SU-DHL-6 (cell line): ENCODE measurements at regions not wholly inside any gene's neighbourhood (a gene's known extent, or its start where the extent isn't known, plus 50 kb on each side); places are given as distances from the start of the nearest gene placed in this dataset.
"Not testable (repeated sequence)": the region's sequence is repeated elsewhere in the genome, so short reads cannot be mapped to it uniquely, and the experiment has no call there.

Experiments used
- H2AFZ ChIP-seq: fragments of 200-600 bp; sonication (generic); 2 replicates; pipeline ENCODE4 v1.6.1; 2014; ENCODE audit warnings: low read depth, mild to moderate bottlenecking, moderate library complexity, mixed read lengths, antibody characterized with exemption, low read length; ENCODE audit not compliant: severe bottlenecking
- H3F3A ChIP-seq: fragments of 200-600 bp; shearing (Covaris generic); 2 replicates; pipeline ENCODE4 v1.6.0; 2016; ENCODE audit warnings: antibody characterized with exemption, mild to moderate bottlenecking; ENCODE audit not compliant: insufficient read depth
- H3K27ac ChIP-seq: fragments of 200-600 bp; sonication (generic); 2 replicates; pipeline ENCODE4 v1.5.1; 2016; ENCODE audit warnings: low read depth, mild to moderate bottlenecking, low read length, moderate library complexity, mixed read lengths
- H3K27me3 ChIP-seq: fragments of 200-600 bp; sonication (generic), shearing (Covaris generic); 2 replicates; pipeline ENCODE4 v1.6.0; 2014; ENCODE audit warnings: mild to moderate bottlenecking, low read length
- H3K36me3 ChIP-seq: fragments of 200-600 bp; sonication (generic); 2 replicates; pipeline ENCODE4 v1.6.1; 2014; ENCODE audit warnings: mild to moderate bottlenecking, low read length, mixed read lengths
- H3K4me2 ChIP-seq: fragments of 300-600, 200-600 bp; shearing (Covaris generic), sonication (generic); 2 replicates; pipeline ENCODE4 v1.6.0; 2014; ENCODE audit warnings: low read length, low read depth, mild to moderate bottlenecking; ENCODE audit not compliant: poor library complexity, severe bottlenecking
- H3K4me3 ChIP-seq: fragments of 200-600 bp; sonication (generic); 2 replicates; pipeline ENCODE4 v1.5.1; 2014; ENCODE audit warnings: antibody characterized with exemption, low read length, mild to moderate bottlenecking, mixed read lengths; ENCODE audit not compliant: insufficient read depth, poor library complexity, severe bottlenecking
- H3K79me2 ChIP-seq: fragments of 200-600 bp; sonication (generic); 2 replicates; pipeline ENCODE4 v1.6.1; 2014; ENCODE audit warnings: mild to moderate bottlenecking, low read length, moderate library complexity; ENCODE audit not compliant: insufficient read depth
- H3K9ac ChIP-seq: fragments of 200-600 bp; sonication (generic); 2 replicates; pipeline ENCODE4 v1.7.0; 2014; ENCODE audit warnings: mild to moderate bottlenecking, low read length
- H3K9me2 ChIP-seq: fragments of 200-600 bp; sonication (generic); replicated peaks from 2 replicates; pipeline ENCODE4 v1.6.1; 2014; ENCODE audit warnings: low read length; ENCODE audit not compliant: insufficient read depth
- H3K9me3 ChIP-seq: fragments of 200-600 bp; sonication (generic); 2 replicates; pipeline ENCODE4 v1.6.1; 2014; ENCODE audit warnings: low read length, mixed read lengths; ENCODE audit not compliant: insufficient read depth
- H4K20me1 ChIP-seq: fragments of 200-600 bp; sonication (generic); 2 replicates; pipeline ENCODE4 v1.6.1; 2014; ENCODE audit warnings: low read depth, mild to moderate bottlenecking, antibody characterized with exemption, low read length, moderate library complexity, mixed read lengths
- EZH2phosphoT487 ChIP-seq: fragments of 200-600 bp; sonication (generic), shearing (Covaris generic); conservative IDR thresholded peaks from 2 replicates; pipeline ENCODE4 v1.6.1; 2018; ENCODE audit warnings: mild to moderate bottlenecking, antibody characterized with exemption, low read length, moderate library complexity, mixed read lengths
- TF ChIP-seq, protein P1 (sequence below): fragments of 200-600 bp; sonication (generic); IDR thresholded peaks from one replicate; pipeline ENCODE4 v1.5.1; 2017; ENCODE audit warnings: antibody characterized with exemption, mild to moderate bottlenecking, low read length, moderate library complexity; ENCODE audit not compliant: insufficient read depth, poor library complexity, severe bottlenecking

DNA sequence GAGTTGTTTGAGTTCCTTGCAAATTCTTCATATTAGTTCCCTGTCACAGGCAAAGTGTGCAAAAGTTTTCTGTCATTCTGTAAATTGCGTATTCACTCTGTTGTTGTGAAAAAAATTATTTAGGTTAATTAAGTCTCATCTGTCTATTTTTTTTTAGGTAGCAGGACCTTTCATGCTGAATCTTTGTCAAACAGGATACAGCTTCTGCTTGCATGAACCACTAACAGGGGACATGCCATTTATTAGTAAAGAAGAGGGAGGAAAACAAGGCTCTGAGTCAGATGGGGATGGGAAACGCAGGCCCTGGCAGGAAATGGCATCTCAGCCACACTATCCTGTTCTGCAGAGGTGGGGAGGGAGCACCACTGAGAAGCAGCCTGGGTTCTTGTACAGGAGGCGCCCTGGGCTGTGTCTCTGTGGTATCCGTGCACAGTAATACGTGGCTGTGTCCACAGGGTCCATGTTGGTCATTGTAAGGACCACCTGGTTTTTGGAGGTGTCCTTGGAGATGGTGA lies 1243.8 kb downstream of the TMEM121 start:
- H3K4me3 ChIP-seq, H2AFZ ChIP-seq, H3F3A ChIP-seq, H3K9ac ChIP-seq, H3K27me3 ChIP-seq, H3K36me3 ChIP-seq, H4K20me1 ChIP-seq, H3K9me2 ChIP-seq, H3K9me3 ChIP-seq, H3K79me2 ChIP-seq: not testable (repeated sequence)
- H3K27ac ChIP-seq: peak overlapping the region; percentile 79
- H3K4me2 ChIP-seq: peak overlapping the region; percentile 33

DNA sequence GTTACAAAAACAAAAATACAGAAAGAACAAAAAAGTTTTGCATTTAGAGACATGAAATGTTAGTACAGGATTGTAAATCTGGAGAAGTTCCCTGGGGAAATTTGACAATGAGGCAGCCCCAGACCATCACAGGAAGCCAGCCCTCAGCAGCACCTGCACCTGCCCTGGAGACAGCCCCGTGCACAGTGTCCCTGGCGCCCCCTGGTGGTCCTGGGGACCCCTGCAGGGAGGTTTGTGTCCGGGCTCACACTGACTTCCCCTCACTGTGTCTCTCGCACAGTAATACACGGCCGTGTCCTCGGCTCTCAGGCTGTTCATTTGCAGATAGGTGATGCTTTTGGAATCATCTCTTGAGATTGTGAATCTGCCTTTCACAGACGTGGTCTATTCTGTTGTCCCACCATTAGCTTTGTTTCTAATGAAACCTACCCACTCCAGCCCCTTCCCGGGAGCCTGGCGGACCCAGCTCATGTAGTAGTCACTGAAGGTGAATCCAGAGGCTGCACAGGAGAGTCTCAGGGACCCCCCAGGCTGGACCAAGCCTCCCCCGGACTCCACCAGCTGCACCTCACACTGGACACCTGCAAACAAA lies 1248.6 kb downstream of the TMEM121 start:
- peaks cover 15% of the 10 kb centered on the region; the same call in 1 of the 2 replicates for H3K9me3 ChIP-seq
- peak overlapping the region; percentile 40; the same call in 1 of the 2 replicates for H3K27ac ChIP-seq
- TF ChIP-seq, protein P1, sequence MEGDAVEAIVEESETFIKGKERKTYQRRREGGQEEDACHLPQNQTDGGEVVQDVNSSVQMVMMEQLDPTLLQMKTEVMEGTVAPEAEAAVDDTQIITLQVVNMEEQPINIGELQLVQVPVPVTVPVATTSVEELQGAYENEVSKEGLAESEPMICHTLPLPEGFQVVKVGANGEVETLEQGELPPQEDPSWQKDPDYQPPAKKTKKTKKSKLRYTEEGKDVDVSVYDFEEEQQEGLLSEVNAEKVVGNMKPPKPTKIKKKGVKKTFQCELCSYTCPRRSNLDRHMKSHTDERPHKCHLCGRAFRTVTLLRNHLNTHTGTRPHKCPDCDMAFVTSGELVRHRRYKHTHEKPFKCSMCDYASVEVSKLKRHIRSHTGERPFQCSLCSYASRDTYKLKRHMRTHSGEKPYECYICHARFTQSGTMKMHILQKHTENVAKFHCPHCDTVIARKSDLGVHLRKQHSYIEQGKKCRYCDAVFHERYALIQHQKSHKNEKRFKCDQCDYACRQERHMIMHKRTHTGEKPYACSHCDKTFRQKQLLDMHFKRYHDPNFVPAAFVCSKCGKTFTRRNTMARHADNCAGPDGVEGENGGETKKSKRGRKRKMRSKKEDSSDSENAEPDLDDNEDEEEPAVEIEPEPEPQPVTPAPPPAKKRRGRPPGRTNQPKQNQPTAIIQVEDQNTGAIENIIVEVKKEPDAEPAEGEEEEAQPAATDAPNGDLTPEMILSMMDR: peak; percentile 55
- not testable (repeated sequence) for H3K4me3 ChIP-seq, H4K20me1 ChIP-seq, H3K9me2 ChIP-seq, H3K27me3 ChIP-seq, H2AFZ ChIP-seq, H3K36me3 ChIP-seq, H3K9ac ChIP-seq, H3F3A ChIP-seq, H3K79me2 ChIP-seq
- peak overlapping the region; percentile 50 for H3K4me2 ChIP-seq

DNA sequence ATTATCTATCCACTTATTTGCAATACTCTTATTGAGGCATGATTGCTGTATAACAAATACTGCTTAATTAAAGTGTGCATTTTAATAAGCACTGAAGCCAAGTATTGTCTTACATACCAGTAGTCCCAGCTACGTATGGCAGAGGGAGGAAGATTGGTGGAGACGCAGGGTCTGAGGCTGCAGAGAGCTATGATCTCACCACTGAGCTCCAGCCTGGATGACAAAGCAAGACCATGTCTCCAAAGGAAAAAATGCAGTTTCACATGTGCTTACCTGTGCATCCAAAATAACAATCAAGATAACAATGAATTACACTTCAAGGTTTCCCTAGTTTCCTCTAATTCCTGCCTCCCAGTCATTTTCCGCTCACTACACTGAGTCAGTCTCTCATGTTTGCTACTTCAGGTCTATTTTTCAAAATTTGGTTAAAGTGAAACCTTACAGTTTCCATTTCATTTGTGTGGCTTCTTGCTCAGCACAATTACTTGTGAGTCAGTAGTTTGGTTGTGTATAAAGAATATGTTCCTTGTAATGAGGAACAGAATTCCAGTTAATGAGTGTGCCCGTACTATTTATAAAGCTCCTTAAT lies 1250.1 kb downstream of the TMEM121 start:
- no peak overlapping the region for H3K27ac ChIP-seq
- no peak overlapping the region for H3K4me2 ChIP-seq
- H3K36me3 ChIP-seq: 0 out of 2 replicates have a peak, but pooled peaks cover 5% of the 10 kb centered on the region
- no peak overlapping the region for H2AFZ ChIP-seq
- no peaks in the 10 kb centered on the region for H3K27me3 ChIP-seq
- no peaks in the 10 kb centered on the region for H3K79me2 ChIP-seq
- peaks cover 15% of the 10 kb centered on the region; the same call in 1 of the 2 replicates for H3K9me3 ChIP-seq
- H3K9ac ChIP-seq: no peak overlapping the region
- H4K20me1 ChIP-seq: no peaks in the 10 kb centered on the region
- H3K4me3 ChIP-seq: no peak overlapping the region
- TF ChIP-seq, protein P1: no peak
- no peak for TF ChIP-seq EZH2phosphoT487
- no peaks in the 10 kb centered on the region for H3K9me2 ChIP-seq
- no peaks in the 10 kb centered on the region for H3F3A ChIP-seq

DNA sequence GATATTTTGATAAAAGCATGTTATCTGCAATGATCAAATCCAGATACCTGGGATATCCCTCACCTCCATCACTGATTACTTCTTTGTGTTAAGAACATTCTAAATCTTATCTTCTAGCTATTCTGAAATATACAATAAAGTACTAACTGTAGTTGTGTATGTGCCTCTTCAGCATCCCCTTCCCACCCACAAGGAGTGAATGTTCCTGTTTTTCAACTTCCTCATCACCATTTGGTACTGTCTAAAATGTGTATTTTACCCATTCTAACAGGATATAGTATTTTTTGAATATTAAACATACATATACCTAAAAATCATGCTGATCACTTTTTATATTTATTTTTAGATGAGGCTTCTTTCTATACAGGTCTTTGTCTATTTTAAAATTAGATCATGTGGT lies 1252.6 kb downstream of the TMEM121 start:
- Histone ChIP-seq H3K79me2 (no peaks in the 10 kb centered on the region), H3K9ac (no peak overlapping the region), H3K9me3 (peaks cover 15% of the 10 kb centered on the region; the same call in 1 of the 2 replicates), H3K36me3 (0 out of 2 replicates have a peak, but pooled peaks cover 5% of the 10 kb centered on the region), H3K27me3 (no peaks in the 10 kb centered on the region), H3K9me2 (no peaks in the 10 kb centered on the region), H3K4me3 (no peak overlapping the region), H3K27ac (no peak overlapping the region), H2AFZ (no peak overlapping the region), H3K4me2 (no peak overlapping the region), H3F3A (no peaks in the 10 kb centered on the region), H4K20me1 (no peaks in the 10 kb centered on the region)
- TF ChIP-seq EZH2phosphoT487: no peak
- TF ChIP-seq, protein P1: no peak
